ENCODE measurements at regions not wholly inside any gene's neighbourhood (a gene's known extent, or its start where the extent isn't known, plus 50 kb on each side); places are given as distances from the start of the nearest gene placed in this dataset.

- no peaks in the 10 kb centered on the region for H3K9me3 ChIP-seq (ENCODE audit: control insufficient read depth, insufficient read depth, low read depth, low read length)
- H3K4me3 ChIP-seq (ENCODE audit: low read depth, low read length), result no peak overlapping the region
- TF ChIP-seq IKZF3 (tag by site-specific recombination; IDR thresholded peaks at IDR 0.05), result no peak
- TF ChIP-seq ZNF654 (tag by site-specific recombination; IDR thresholded peaks at IDR 0.05; ENCODE audit: low read depth), result no peak
- TF ChIP-seq GFI1B (tag by site-specific recombination; IDR thresholded peaks at IDR 0.05), result no peak
- no peak for TF ChIP-seq ZNF701 (tag by site-specific recombination; IDR thresholded peaks at IDR 0.05)
- TF ChIP-seq ZNF221 (tag by site-specific recombination; IDR thresholded peaks at IDR 0.05; ENCODE audit: borderline replicate concordance), result no peak
- TF ChIP-seq CTCF (tag by site-specific recombination; IDR thresholded peaks at IDR 0.05), result no peak
- TF ChIP-seq SETDB1 (IDR thresholded peaks at IDR 0.05; ENCODE audit: insufficient read length, low read length), result no peak
- no peak for TF ChIP-seq ZNF580 (tag by site-specific recombination; IDR thresholded peaks at IDR 0.05)
- TF ChIP-seq TCF7L2 (IDR thresholded peaks at IDR 0.05; ENCODE audit: borderline replicate concordance, low read depth, low read length), result no peak
- CTCF ChIA-PET, result no interaction called here
- no peaks in the 10 kb centered on the region for H3K36me3 ChIP-seq (ENCODE audit: control insufficient read depth in 2 of 2, insufficient read depth in 1 of 2, low read length in 2 of 2)
- POLR2A ChIA-PET, result no interaction called here
- H3K4me1 ChIP-seq (ENCODE audit: control insufficient read depth, insufficient read depth, low read length), result 0 out of 2 replicates have a peak, but pooled peaks cover 2% of the 10 kb centered on the region
- no peak overlapping the region for H3K27ac ChIP-seq (ENCODE audit: extremely low read depth, low read depth, low read length)
Observed at GRCh38 chr1:200478239-200478623, 68.4 kb upstream of the ZNF281 start.

- TF ChIP-seq PRDM6 (tag by site-specific recombination; IDR thresholded peaks at IDR 0.05), result 0 out of 2 replicates have a peak, but pooled peaks have one; percentile 30
- no peak for TF ChIP-seq ZNF174 (tag by site-specific recombination; IDR thresholded peaks at IDR 0.05)
- TF ChIP-seq ZNF449 (tag by site-specific recombination; IDR thresholded peaks at IDR 0.05), result no peak
- Histone ChIP-seq H3K4me1 (ENCODE audit: control insufficient read depth, insufficient read depth, low read length) (0 out of 2 replicates have a peak, but pooled peaks cover 2% of the 10 kb centered on the region), H3K4me3 (ENCODE audit: low read depth, low read length) (no peak overlapping the region), H3K9me3 (ENCODE audit: control insufficient read depth, insufficient read depth, low read depth, low read length) (no peaks in the 10 kb centered on the region), H3K36me3 (ENCODE audit: control insufficient read depth in 2 of 2, insufficient read depth in 1 of 2, low read length in 2 of 2) (no peaks in the 10 kb centered on the region), H3K27ac (ENCODE audit: extremely low read depth, low read depth, low read length) (no peak overlapping the region)
- ChIA-PET POLR2A (no interaction called here), CTCF (interaction anchor here (0.6 to 0.8 kb wide), 2 partner anchors 36 to 468 kb away, joined by 3 to 4 read pairs; no protein-coding TSS in a partner anchor)
Observed at GRCh38 chr1:200474633-200475032, 64.8 kb upstream of the ZNF281 start.

- no peak overlapping the region for H3K4me3 ChIP-seq (ENCODE audit: low read depth, low read length)
- ChIA-PET CTCF (interaction anchor here (0.6 to 0.8 kb wide), 3 partner anchors 36 to 467 kb away, joined by 3 to 4 read pairs (median 3); no protein-coding TSS in a partner anchor), POLR2A (no interaction called here)
- no peaks in the 10 kb centered on the region for H3K36me3 ChIP-seq (ENCODE audit: control insufficient read depth in 2 of 2, insufficient read depth in 1 of 2, low read length in 2 of 2)
- H3K9me3 ChIP-seq (ENCODE audit: control insufficient read depth, insufficient read depth, low read depth, low read length), result no peaks in the 10 kb centered on the region
- H3K4me1 ChIP-seq (ENCODE audit: control insufficient read depth, insufficient read depth, low read length), result 0 out of 2 replicates have a peak, but pooled peaks cover 2% of the 10 kb centered on the region
- no peak overlapping the region for H3K27ac ChIP-seq (ENCODE audit: extremely low read depth, low read depth, low read length)
- TF ChIP-seq ZNF623 (tag by site-specific recombination; IDR thresholded peaks at IDR 0.05) (no peak), ZNF248 (tag by site-specific recombination; IDR thresholded peaks at IDR 0.05) (no peak), ZNF391 (tag by site-specific recombination; IDR thresholded peaks at IDR 0.05; ENCODE audit: borderline replicate concordance, low read depth) (no peak), ZBTB26 (tag by site-specific recombination; optimal IDR thresholded peaks at IDR 0.05) (no peak), ZBTB6 (tag by site-specific recombination; IDR thresholded peaks at IDR 0.05) (no peak), SP3 (tag by site-specific recombination; IDR thresholded peaks at IDR 0.05) (no peak), ZNF548 (tag by site-specific recombination; IDR thresholded peaks at IDR 0.05) (no peak), ZNF10 (tag by site-specific recombination; IDR thresholded peaks at IDR 0.05) (no peak), ZNF184 (tag by site-specific recombination; IDR thresholded peaks at IDR 0.05) (no peak), ZNF121 (tag by site-specific recombination; IDR thresholded peaks at IDR 0.05) (no peak), ZBTB8A (tag by site-specific recombination; IDR thresholded peaks at IDR 0.05) (no peak), ZNF670 (tag by site-specific recombination; IDR thresholded peaks at IDR 0.05; ENCODE audit: low read depth) (no peak)
Observed at GRCh38 chr1:200473698-200474371, 64.0 kb upstream of the ZNF281 start.

All from HEK293 (cell line).